H1 (cell line): ENCODE measurements at regions not wholly inside any gene's neighbourhood (a gene's known extent, or its start where the extent isn't known, plus 50 kb on each side); places are given as distances from the start of the nearest gene placed in this dataset.

ENCODE experiments used
- CTCF ChIA-PET: fragments of 300-600 bp; sonication (Branson Sonifier 250); formaldehyde crosslinking; loops from one replicate; lab custom pipeline; 2021; ENCODE audit not compliant: partially characterized antibody; lab: Charles Lee
- POLR2A ChIA-PET: fragments of 300-600 bp; sonication (Branson Sonifier 250); formaldehyde crosslinking; loops from one replicate; lab custom pipeline; 2021; ENCODE audit warnings: inconsistent platforms; ENCODE audit not compliant: partially characterized antibody; lab: Charles Lee
- DNase-seq, 2 experiments: peaks; one replicate each; pipeline versions ENCODE4 v3.0.0 to v3.0.0-alpha.2; 2010 to 2022; ENCODE audit warnings: low spot score in 2 of 2, low read depth in 1 of 2, mixed read lengths in 1 of 2
- FAIRE-seq: peaks from 2 replicates; lab custom pipeline; 2011; peaks lifted over from hg19 to GRCh38; lab: Jason Lieb, UNC
- H2AFZ ChIP-seq: 2 replicates; pipeline ENCODE4 v1.8.1; 2012; ENCODE audit warnings: low read length, inconsistent platforms
- H2AK5ac ChIP-seq: 2 replicates; pipeline ENCODE4 v1.6.1; 2013; ENCODE audit warnings: low read depth, low read length
- H2BK120ac ChIP-seq: replicated peaks from 2 replicates; pipeline ENCODE3; 2013; ENCODE audit warnings: low read depth, low read length, inconsistent platforms
- H2BK12ac ChIP-seq: 2 replicates; pipeline ENCODE4 v1.6.1; 2013; ENCODE audit warnings: low read depth, low read length
- H2BK15ac ChIP-seq: 2 replicates; pipeline ENCODE4 v1.6.1; 2013; ENCODE audit warnings: low read length
- H2BK20ac ChIP-seq: 2 replicates; pipeline ENCODE4 v1.6.1; 2013; ENCODE audit warnings: low read length
- H2BK5ac ChIP-seq: 2 replicates; pipeline ENCODE4 v1.6.1; 2013; ENCODE audit warnings: low read depth, low read length
- H3K14ac ChIP-seq: 2 replicates; pipeline ENCODE4 v1.6.1; 2013; ENCODE audit warnings: inconsistent platforms; ENCODE audit not compliant: insufficient read length
- H3K18ac ChIP-seq: 2 replicates; pipeline ENCODE4 v1.6.1; 2013; ENCODE audit warnings: low read length; ENCODE audit errors: extremely low read depth
- H3K23ac ChIP-seq: 2 replicates; pipeline ENCODE4 v1.6.1; 2013; ENCODE audit warnings: inconsistent platforms; ENCODE audit not compliant: insufficient read length
- H3K23me2 ChIP-seq: 2 replicates; pipeline ENCODE4 v1.6.1; 2013; ENCODE audit warnings: low read depth, low read length
- H3K27ac ChIP-seq: 2 replicates; pipeline ENCODE4 v1.6.1; 2011; ENCODE audit warnings: low read depth, low read length, inconsistent platforms
- H3K27me3 ChIP-seq, 4 experiments: replicated peaks in 1 of 4; 1 replicate in 1 of 4; 2 replicates in 3 of 4; pipeline versions ENCODE4 v1.6.1 to v1.8.1; 2011 to 2013; ENCODE audit warnings: low read length in 3 of 4, mild to moderate bottlenecking in 3 of 4, inconsistent platforms in 2 of 4, mixed read lengths in 2 of 4, moderate library complexity in 1 of 4; ENCODE audit not compliant: control insufficient read depth in 3 of 4, insufficient read depth in 3 of 4; ENCODE audit errors: extremely low read depth in 1 of 4
- H3K36me3 ChIP-seq, 4 experiments: 2 replicates each; pipeline versions ENCODE4 v1.6.1 to v1.8.1; 2011 to 2013; ENCODE audit warnings: mild to moderate bottlenecking in 4 of 4, low read length in 3 of 4, moderate library complexity in 2 of 4, control low read depth in 1 of 4, inconsistent platforms in 1 of 4; ENCODE audit not compliant: insufficient read depth in 4 of 4, control insufficient read depth in 2 of 4
- H3K4ac ChIP-seq: replicated peaks from 2 replicates; pipeline ENCODE3; 2013; ENCODE audit warnings: low read length, low read depth, mixed read lengths, inconsistent platforms; ENCODE audit not compliant: insufficient read length
- H3K4me1 ChIP-seq, 4 experiments: replicated peaks in 1 of 4; 1 replicate in 1 of 4; 2 replicates in 3 of 4; pipeline versions ENCODE4 v1.6.1 to v1.8.1; 2011 to 2013; ENCODE audit warnings: low read length in 3 of 4, inconsistent platforms in 2 of 4, mixed read lengths in 1 of 4; ENCODE audit not compliant: insufficient read depth in 4 of 4, control insufficient read depth in 3 of 4
- H3K4me2 ChIP-seq, 2 experiments: 2 replicates each; pipeline versions ENCODE4 v1.6.1 to v1.8.1; 2011 to 2013; ENCODE audit warnings: low read depth in 2 of 2, low read length in 2 of 2, control low read depth in 1 of 2, inconsistent platforms in 1 of 2, mild to moderate bottlenecking in 1 of 2; ENCODE audit not compliant: insufficient read depth in 1 of 2
- H3K4me3 ChIP-seq, 4 experiments: fragments of 200-600, 300-600 bp in 1 of 4; sonication (generic), shearing (Covaris generic), sonication (Bioruptor Twin) in 1 of 4; 2 replicates each; pipeline versions ENCODE4 v1.5.1 to v1.8.1; 2011 to 2016; ENCODE audit warnings: low read length in 4 of 4, low read depth in 3 of 4, control low read depth in 2 of 4, inconsistent platforms in 2 of 4, mild to moderate bottlenecking in 2 of 4, mixed read lengths in 1 of 4, moderate library complexity in 1 of 4; ENCODE audit not compliant: insufficient read depth in 2 of 4; ENCODE audit errors: extremely low read depth in 1 of 4
- H3K56ac ChIP-seq: replicated peaks from 2 replicates; pipeline ENCODE3; 2013; ENCODE audit warnings: low read depth, mild to moderate bottlenecking, mixed read lengths, low read length, inconsistent platforms; ENCODE audit not compliant: insufficient read length
- H3K79me1 ChIP-seq: 2 replicates; pipeline ENCODE4 v1.6.1; 2013; ENCODE audit warnings: low read depth, low read length, control low read depth
- H3K79me2 ChIP-seq, 2 experiments: 2 replicates each; pipeline versions ENCODE4 v1.6.1 to v1.8.1; 2012 to 2013; ENCODE audit warnings: low read length in 2 of 2, mild to moderate bottlenecking in 2 of 2, inconsistent platforms in 1 of 2; ENCODE audit not compliant: insufficient read depth in 2 of 2, control insufficient read depth in 1 of 2
- H3K9ac ChIP-seq, 4 experiments: replicated peaks in 1 of 4; 1 replicate in 1 of 4; 2 replicates in 3 of 4; pipeline versions ENCODE4 v1.6.1 to v1.8.1; 2011 to 2013; ENCODE audit warnings: low read depth in 3 of 4, low read length in 3 of 4, control low read depth in 2 of 4, mild to moderate bottlenecking in 2 of 4, moderate library complexity in 2 of 4, inconsistent platforms in 1 of 4; ENCODE audit errors: extremely low read depth in 1 of 4
- H3K9me3 ChIP-seq, 2 experiments: 2 replicates each; pipeline versions ENCODE4 v1.6.1 to v1.8.1; 2012 to 2013; ENCODE audit warnings: mild to moderate bottlenecking in 2 of 2, moderate library complexity in 2 of 2, control low read depth in 1 of 2, inconsistent platforms in 1 of 2, low read depth in 1 of 2, low read length in 1 of 2, mixed read lengths in 1 of 2; ENCODE audit not compliant: insufficient read depth in 2 of 2
- H4K20me1 ChIP-seq, 2 experiments: replicated peaks in 1 of 2; 2 replicates each; pipeline versions ENCODE3 to v1.8.1; 2011 to 2013; ENCODE audit warnings: inconsistent platforms in 2 of 2, low read length in 2 of 2, mild to moderate bottlenecking in 1 of 2; ENCODE audit not compliant: insufficient read depth in 2 of 2, control insufficient read depth in 1 of 2
- H4K5ac ChIP-seq: 2 replicates; pipeline ENCODE4 v1.6.1; 2013; ENCODE audit warnings: low read length, low read depth, mixed read lengths, inconsistent platforms; ENCODE audit not compliant: insufficient read length
- H4K8ac ChIP-seq: 2 replicates; pipeline ENCODE4 v1.8.0; 2013; ENCODE audit warnings: mild to moderate bottlenecking, moderate library complexity, low read length, inconsistent platforms; ENCODE audit not compliant: insufficient read depth; ENCODE audit errors: extremely low read depth
- H4K91ac ChIP-seq: replicated peaks from 2 replicates; pipeline ENCODE3; 2013; ENCODE audit warnings: low read length, mixed read lengths, inconsistent platforms; ENCODE audit not compliant: insufficient read length
- CBX5 ChIP-seq: fragments of 300-800, 300-1000 bp; sonication (generic); IDR thresholded peaks from 2 replicates; pipeline ENCODE4 v1.7.1; 2016; ENCODE audit warnings: antibody characterized with exemption, low read length, low read depth
- GTF2F1 ChIP-seq: IDR thresholded peaks from 2 replicates; pipeline ENCODE4 v1.6.1; 2012; ENCODE audit warnings: low read depth, low read length, improper control_type of control experiment, borderline replicate concordance
- HDAC2 ChIP-seq, 2 experiments: fragments of 300-600 bp in 1 of 2; sonication (generic) in 1 of 2; IDR thresholded peaks; 2 replicates each; pipeline ENCODE4 v1.6.1; 2011 to 2012; ENCODE audit warnings: low read depth in 2 of 2, low read length in 2 of 2, mild to moderate bottlenecking in 2 of 2, moderate library complexity in 2 of 2, borderline replicate concordance in 1 of 2, inconsistent platforms in 1 of 2
- HDAC6 ChIP-seq: IDR thresholded peaks from one replicate; pipeline ENCODE4 v1.7.1; 2012; ENCODE audit warnings: low read depth, mild to moderate bottlenecking, inconsistent platforms, low read length, moderate library complexity
- JUN ChIP-seq: IDR thresholded peaks from 2 replicates; pipeline ENCODE4 v1.6.1; 2011; ENCODE audit warnings: low read depth, mild to moderate bottlenecking, improper control_type of control experiment, low read length
- RFX5 ChIP-seq: IDR thresholded peaks from 2 replicates; pipeline ENCODE4 v1.6.1; 2011; ENCODE audit warnings: low read depth, low read length, improper control_type of control experiment, borderline replicate concordance
- SP2 ChIP-seq: IDR thresholded peaks from 2 replicates; pipeline ENCODE4 v1.6.1; 2012; ENCODE audit warnings: mild to moderate bottlenecking, low read length, inconsistent platforms
- SUZ12 ChIP-seq: fragments of 200-600 bp; sonication (generic); IDR thresholded peaks from 2 replicates; pipeline ENCODE4 v1.6.1; 2012; ENCODE audit warnings: mild to moderate bottlenecking, inconsistent platforms, low read length, moderate library complexity, mixed read lengths
- TAF1 ChIP-seq: IDR thresholded peaks from 2 replicates; pipeline ENCODE4 v1.6.1; 2011; ENCODE audit warnings: mild to moderate bottlenecking, low read depth, low read length
- TBP ChIP-seq: IDR thresholded peaks from 2 replicates; pipeline ENCODE4 v1.6.1; 2011; ENCODE audit warnings: low read depth, low read length, improper control_type of control experiment
- ZNF274 ChIP-seq: IDR thresholded peaks from 2 replicates; pipeline ENCODE4 v1.7.0; 2012; ENCODE audit warnings: low read length, borderline replicate concordance; ENCODE audit errors: extremely low read depth
- WGBS, 2 experiments: shearing (Covaris generic) in 1 of 2; methylation state at CpG; one replicate each; pipeline versions ENCODE4 v1.1.6 to v1.1.7; 2013 to 2015; ENCODE audit warnings: low lambda C conversion rate in 2 of 2, mixed read lengths in 2 of 2, inconsistent platforms in 1 of 2, low coverage in 1 of 2, missing lambda C conversion rate in 1 of 2; ENCODE audit not compliant: insufficient replicate concordance in 2 of 2, insufficient coverage in 1 of 2, insufficient read length in 1 of 2; ENCODE audit errors: extremely low coverage in 1 of 2, missing lambda C conversion rate in 1 of 2; 5-methylcytosine and 5-hydroxymethylcytosine counted together
- TF ChIP-seq, protein P1 (sequence below): IDR thresholded peaks from 2 replicates; pipeline ENCODE4 v1.6.1; 2012; ENCODE audit warnings: low read length, inconsistent platforms
- TF ChIP-seq, protein P2 (sequence below): IDR thresholded peaks from 2 replicates; pipeline ENCODE4 v1.6.1; 2012; ENCODE audit warnings: inconsistent platforms

GRCh38 chr2:19818543-19818942 is 83.2 kb downstream of the TTC32 start:
- no peak overlapping the region for H3K4me2 ChIP-seq
- H2BK15ac ChIP-seq: no peak overlapping the region
- H4K91ac ChIP-seq: no peak overlapping the region
- no peaks in the 10 kb centered on the region for H3K9me3 ChIP-seq
- no peak overlapping the region for H2BK20ac ChIP-seq
- no peaks in the 10 kb centered on the region for H3K79me2 ChIP-seq
- DNase-seq (peak in 1 of 2 experiments; percentile 6), FAIRE-seq (no peak)
- H3K23ac ChIP-seq: no peak overlapping the region
- CTCF ChIA-PET: interaction anchor here (0.6 to 1.2 kb wide), 2 partner anchors 30 to 1430 kb away, joined by 3 read pairs; no protein-coding TSS in a partner anchor
- H3K56ac ChIP-seq: no peak overlapping the region
- no peaks in the 10 kb centered on the region for H3K4me1 ChIP-seq
- H3K79me1 ChIP-seq: no peaks in the 10 kb centered on the region
- no peak overlapping the region for H2BK12ac ChIP-seq
- H4K5ac ChIP-seq: no peak overlapping the region
- no peaks in the 10 kb centered on the region for H4K20me1 ChIP-seq
- H3K4me3 ChIP-seq: no peak overlapping the region
- POLR2A ChIA-PET: no interaction called here
- no peak overlapping the region for H2AFZ ChIP-seq
- H2AK5ac ChIP-seq: no peak overlapping the region
- 82% methylated on average over 3 of the region's 3 CpGs; no CpG with 5 or more reads in 1 of the 2 experiments for WGBS, 2 experiments
- no peak overlapping the region for H3K14ac ChIP-seq
- H3K18ac ChIP-seq: no peak overlapping the region
- no peak overlapping the region for H2BK120ac ChIP-seq
- H2BK5ac ChIP-seq: no peak overlapping the region
- no peak overlapping the region for H4K8ac ChIP-seq
- H3K27me3 ChIP-seq: no peaks in the 10 kb centered on the region
- no peak overlapping the region for H3K9ac ChIP-seq
- no peaks in the 10 kb centered on the region for H3K23me2 ChIP-seq
- no peak overlapping the region for H3K27ac ChIP-seq
- no peaks in the 10 kb centered on the region for H3K36me3 ChIP-seq
- no peak overlapping the region for H3K4ac ChIP-seq
- TF ChIP-seq JUN (no peak), CBX5 (no peak), ZNF274 (no peak), TAF1 (no peak), SUZ12 (no peak), HDAC2 (IDR thresholded peaks at IDR 0.05; ENCODE audit: borderline replicate concordance in 1 of 2, low read depth in 2 of 2, low read length in 2 of 2) (no peak), RFX5 (no peak), HDAC6 (no peak), TBP (no peak), SP2 (no peak), GTF2F1 (no peak)
- TF ChIP-seq, protein P1, sequence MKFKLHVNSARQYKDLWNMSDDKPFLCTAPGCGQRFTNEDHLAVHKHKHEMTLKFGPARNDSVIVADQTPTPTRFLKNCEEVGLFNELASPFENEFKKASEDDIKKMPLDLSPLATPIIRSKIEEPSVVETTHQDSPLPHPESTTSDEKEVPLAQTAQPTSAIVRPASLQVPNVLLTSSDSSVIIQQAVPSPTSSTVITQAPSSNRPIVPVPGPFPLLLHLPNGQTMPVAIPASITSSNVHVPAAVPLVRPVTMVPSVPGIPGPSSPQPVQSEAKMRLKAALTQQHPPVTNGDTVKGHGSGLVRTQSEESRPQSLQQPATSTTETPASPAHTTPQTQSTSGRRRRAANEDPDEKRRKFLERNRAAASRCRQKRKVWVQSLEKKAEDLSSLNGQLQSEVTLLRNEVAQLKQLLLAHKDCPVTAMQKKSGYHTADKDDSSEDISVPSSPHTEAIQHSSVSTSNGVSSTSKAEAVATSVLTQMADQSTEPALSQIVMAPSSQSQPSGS: no peak
- TF ChIP-seq, protein P2, sequence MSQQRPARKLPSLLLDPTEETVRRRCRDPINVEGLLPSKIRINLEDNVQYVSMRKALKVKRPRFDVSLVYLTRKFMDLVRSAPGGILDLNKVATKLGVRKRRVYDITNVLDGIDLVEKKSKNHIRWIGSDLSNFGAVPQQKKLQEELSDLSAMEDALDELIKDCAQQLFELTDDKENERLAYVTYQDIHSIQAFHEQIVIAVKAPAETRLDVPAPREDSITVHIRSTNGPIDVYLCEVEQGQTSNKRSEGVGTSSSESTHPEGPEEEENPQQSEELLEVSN: no peak
